Activated B cell treated with CpG ODN at 0.5 μM for 24 hours (primary cell): ENCODE measurements at regions not wholly inside any gene's neighbourhood (a gene's known extent, or its start where the extent isn't known, plus 50 kb on each side); places are given as distances from the start of the nearest gene placed in this dataset.

ENCODE experiments used
- ATAC-seq: fragments of 200-7000 bp; cut with Tn5 transposase; one replicate; pipeline ENCODE4 v1.10.0; 2021; ENCODE audit warnings: low read depth, mild to moderate bottlenecking, moderate library complexity
- CTCF ChIA-PET: fragments of 350-600 bp; sonication (Branson Sonifier 250); formaldehyde crosslinking; loops from one replicate; lab custom pipeline; 2021; ENCODE audit warnings: antibody characterized with exemption; lab: Charles Lee
- POLR2A ChIA-PET: fragments of 350-600 bp; sonication (Branson Sonifier 250); formaldehyde crosslinking; loops from one replicate; lab custom pipeline; 2021; ENCODE audit warnings: antibody characterized with exemption; lab: Charles Lee
- DNase-seq: peaks from one replicate; pipeline ENCODE4 v3.0.0; 2022
- H3K27ac Mint-ChIP-seq: one replicate; pipeline ENCODE4 v1.8.0; 2020; ENCODE audit warnings: mixed read lengths
- H3K27me3 Mint-ChIP-seq: one replicate; pipeline ENCODE4 v1.8.0; 2021; ENCODE audit warnings: mixed read lengths
- H3K36me3 Mint-ChIP-seq: one replicate; pipeline ENCODE4 v1.8.0; 2021; ENCODE audit warnings: low read depth, mixed read lengths
- H3K4me1 Mint-ChIP-seq: one replicate; pipeline ENCODE4 v1.8.0; 2021; ENCODE audit warnings: mixed read lengths
- H3K4me3 Mint-ChIP-seq: one replicate; pipeline ENCODE4 v1.8.0; 2020; ENCODE audit warnings: mild to moderate bottlenecking, mixed read lengths
- H3K9me3 Mint-ChIP-seq: one replicate; pipeline ENCODE4 v1.8.0; 2020; ENCODE audit warnings: mixed read lengths
- intact Hi-C: fragments of 100-400 bp; cut with micrococcal nuclease; formaldehyde crosslinking; loops from one replicate; pipeline ENCODE4 v1.15.1; 2024
- TF ChIP-seq, protein P1 (sequence below): fragments of 200-600 bp; IDR thresholded peaks from one replicate; pipeline ENCODE4 v1.8.0; 2022; ENCODE audit warnings: antibody characterized with exemption, mild to moderate bottlenecking

DNA sequence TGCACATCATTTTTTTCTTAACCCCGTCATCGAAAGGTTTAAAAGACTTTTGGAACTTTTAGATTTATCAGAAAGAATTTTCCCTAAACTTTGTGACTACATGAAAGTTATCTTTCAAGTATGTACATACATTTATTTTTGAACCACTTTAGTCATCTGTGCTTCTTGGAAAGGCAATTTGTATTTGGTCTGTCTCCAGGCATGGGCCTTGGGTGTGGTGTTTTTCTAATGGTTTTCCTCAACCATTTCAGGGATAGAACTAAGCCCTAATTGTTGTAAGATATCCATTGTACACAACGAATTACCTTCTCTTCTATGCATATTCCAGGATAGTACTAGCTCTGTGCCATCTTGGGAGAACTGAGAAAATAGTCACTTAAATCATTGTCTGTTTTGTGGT is 191.5 kb upstream of the RPL34 start:
- DNase-seq (no peak), ATAC-seq (no peak)
- Mint-ChIP-seq H3K4me1 (no peaks in the 10 kb centered on the region), H3K27me3 (no peaks in the 10 kb centered on the region), H3K9me3 (no peaks in the 10 kb centered on the region), H3K36me3 (no peaks in the 10 kb centered on the region), H3K27ac (no peak overlapping the region), H3K4me3 (no peak overlapping the region)
- intact Hi-C loops, result no loop called here
- TF ChIP-seq, protein P1, sequence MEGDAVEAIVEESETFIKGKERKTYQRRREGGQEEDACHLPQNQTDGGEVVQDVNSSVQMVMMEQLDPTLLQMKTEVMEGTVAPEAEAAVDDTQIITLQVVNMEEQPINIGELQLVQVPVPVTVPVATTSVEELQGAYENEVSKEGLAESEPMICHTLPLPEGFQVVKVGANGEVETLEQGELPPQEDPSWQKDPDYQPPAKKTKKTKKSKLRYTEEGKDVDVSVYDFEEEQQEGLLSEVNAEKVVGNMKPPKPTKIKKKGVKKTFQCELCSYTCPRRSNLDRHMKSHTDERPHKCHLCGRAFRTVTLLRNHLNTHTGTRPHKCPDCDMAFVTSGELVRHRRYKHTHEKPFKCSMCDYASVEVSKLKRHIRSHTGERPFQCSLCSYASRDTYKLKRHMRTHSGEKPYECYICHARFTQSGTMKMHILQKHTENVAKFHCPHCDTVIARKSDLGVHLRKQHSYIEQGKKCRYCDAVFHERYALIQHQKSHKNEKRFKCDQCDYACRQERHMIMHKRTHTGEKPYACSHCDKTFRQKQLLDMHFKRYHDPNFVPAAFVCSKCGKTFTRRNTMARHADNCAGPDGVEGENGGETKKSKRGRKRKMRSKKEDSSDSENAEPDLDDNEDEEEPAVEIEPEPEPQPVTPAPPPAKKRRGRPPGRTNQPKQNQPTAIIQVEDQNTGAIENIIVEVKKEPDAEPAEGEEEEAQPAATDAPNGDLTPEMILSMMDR, result no peak
- POLR2A ChIA-PET, result no interaction called here
- CTCF ChIA-PET, result no interaction called here

DNA sequence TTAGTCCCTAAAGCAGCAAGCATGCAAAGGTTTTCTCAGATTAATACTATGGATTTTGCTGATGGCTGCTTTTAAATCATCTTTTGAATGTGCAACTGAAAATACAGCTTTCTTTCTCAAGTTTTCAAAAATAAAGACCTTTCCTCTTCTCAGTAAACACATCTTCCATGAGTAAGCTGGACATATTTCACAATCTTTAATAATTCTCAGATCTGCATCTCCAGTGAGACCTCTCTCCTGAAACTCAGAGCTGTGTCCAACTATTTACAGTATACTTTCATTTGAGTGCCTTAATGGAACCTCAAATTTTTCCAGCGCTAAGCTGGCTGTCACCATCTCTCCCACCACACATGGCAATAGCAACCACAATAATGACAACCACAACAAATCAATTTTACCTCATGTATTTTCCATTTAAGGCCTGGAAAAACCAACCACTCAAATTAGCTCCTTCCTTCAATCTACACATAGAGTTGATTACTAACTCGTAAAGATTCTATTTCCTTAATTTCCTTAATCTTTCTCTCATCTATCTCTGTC is 192.4 kb upstream of the RPL34 start:
- no peaks in the 10 kb centered on the region for H3K4me1 Mint-ChIP-seq
- H3K27me3 Mint-ChIP-seq, result no peaks in the 10 kb centered on the region
- no peak overlapping the region for H3K4me3 Mint-ChIP-seq
- ATAC-seq, result no peak
- no peaks in the 10 kb centered on the region for H3K36me3 Mint-ChIP-seq
- intact Hi-C loops, result no loop called here
- TF ChIP-seq, protein P1, result no peak
- ChIA-PET POLR2A (no interaction called here), CTCF (no interaction called here)
- no peak for DNase-seq
- peaks cover 2% of the 10 kb centered on the region for H3K9me3 Mint-ChIP-seq
- H3K27ac Mint-ChIP-seq, result no peak overlapping the region

DNA sequence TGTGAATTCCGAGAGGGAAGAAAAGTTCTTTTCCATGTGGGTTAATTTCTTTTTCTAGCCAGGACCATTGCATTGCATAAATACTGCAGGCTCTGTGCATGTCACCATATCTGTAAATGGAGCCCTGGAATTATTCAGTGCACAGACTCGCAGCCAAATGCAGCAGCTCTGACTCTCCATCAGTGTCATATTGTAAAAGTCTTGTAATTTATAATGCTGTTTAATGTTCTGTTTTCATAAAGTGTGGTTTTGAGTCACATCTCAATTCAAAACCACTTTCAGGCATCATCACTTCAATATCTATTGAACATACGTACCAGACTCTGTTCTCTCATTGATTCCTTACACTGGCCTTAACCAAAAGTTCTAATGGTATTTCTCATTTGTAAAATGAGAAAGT is 193.9 kb upstream of the RPL34 start:
- ATAC-seq (no peak), DNase-seq (no peak)
- TF ChIP-seq, protein P1, result no peak
- Mint-ChIP-seq H3K27me3 (no peaks in the 10 kb centered on the region), H3K36me3 (no peaks in the 10 kb centered on the region), H3K4me1 (no peaks in the 10 kb centered on the region), H3K4me3 (no peak overlapping the region), H3K27ac (no peak overlapping the region), H3K9me3 (peaks cover 11% of the 10 kb centered on the region)
- intact Hi-C loops, result no loop called here
- ChIA-PET POLR2A (no interaction called here), CTCF (no interaction called here)

DNA sequence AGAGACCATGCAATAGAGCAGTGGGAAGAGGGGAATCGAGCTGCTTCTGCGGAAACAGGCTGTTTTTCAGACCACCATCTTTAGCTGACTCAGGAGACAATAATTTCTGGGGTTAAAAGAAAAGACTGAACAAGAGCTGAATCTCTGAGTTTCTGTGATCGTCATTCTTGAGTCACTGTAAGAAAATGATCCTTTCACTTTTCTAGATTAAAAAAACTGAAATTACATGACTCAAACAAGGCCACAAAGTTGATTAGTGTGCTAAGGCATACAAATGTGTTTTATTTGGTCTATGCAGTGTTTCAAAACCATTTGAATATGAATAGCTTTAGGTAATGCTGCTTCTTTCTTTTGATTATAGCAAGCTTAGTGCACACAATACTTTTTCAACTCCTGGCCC is 194.4 kb upstream of the RPL34 start:
- TF ChIP-seq, protein P1, result no peak
- Mint-ChIP-seq H3K27me3 (no peaks in the 10 kb centered on the region), H3K27ac (no peak overlapping the region), H3K36me3 (no peaks in the 10 kb centered on the region), H3K4me3 (no peak overlapping the region), H3K9me3 (peaks cover 11% of the 10 kb centered on the region), H3K4me1 (no peaks in the 10 kb centered on the region)
- intact Hi-C loops, result no loop called here
- POLR2A ChIA-PET, result no interaction called here
- ATAC-seq, result no peak
- no peak for DNase-seq
- CTCF ChIA-PET, result no interaction called here

DNA sequence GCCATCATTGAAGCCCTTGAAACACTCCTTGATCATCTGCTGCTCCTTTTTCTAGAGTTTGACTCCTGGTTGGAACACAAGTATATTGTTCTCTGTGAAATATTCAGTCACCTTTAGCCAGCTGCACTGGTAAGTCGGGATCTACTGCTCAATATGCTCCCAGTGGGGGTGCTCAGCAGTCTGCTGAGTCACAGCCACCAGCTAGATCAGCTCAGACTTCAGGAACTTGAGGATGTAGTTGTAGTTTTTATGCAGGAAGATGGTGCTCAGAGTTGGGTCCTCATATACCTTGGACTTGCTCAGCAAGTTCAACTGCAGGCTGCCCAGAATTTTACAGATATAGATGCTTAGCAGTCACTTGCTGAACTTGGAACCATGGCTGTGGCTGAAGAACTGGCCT is 202.5 kb upstream of the RPL34 start:
- ATAC-seq (no peak), DNase-seq (no peak)
- Mint-ChIP-seq H3K9me3 (peaks cover 10% of the 10 kb centered on the region), H3K4me3 (no peak overlapping the region), H3K27me3 (no peaks in the 10 kb centered on the region), H3K27ac (no peak overlapping the region), H3K36me3 (no peaks in the 10 kb centered on the region), H3K4me1 (no peaks in the 10 kb centered on the region)
- POLR2A ChIA-PET, result no interaction called here
- intact Hi-C loops, result no loop called here
- TF ChIP-seq, protein P1, result no peak
- CTCF ChIA-PET, result no interaction called here
